ENCODE measurements at regions not wholly inside any gene's neighbourhood (a gene's known extent, or its start where the extent isn't known, plus 50 kb on each side); places are given as distances from the start of the nearest gene placed in this dataset.

GRCh38 chr15:77541421-77542181 is 91.1 kb downstream of the LINGO1 start:
- Histone ChIP-seq H3K4me2 (no peak overlapping the region), H3K4me1 (peaks cover 18% of the 10 kb centered on the region), H3K9me3 (no peaks in the 10 kb centered on the region), H3K27ac (no peak overlapping the region), H3K4me3 (no peak overlapping the region)
- FAIRE-seq (no peak), DNase-seq (ENCODE audit: low read depth in 1 of 2, low spot score in 1 of 2) (no peak), ATAC-seq (no peak)
- 71% methylated on average over 13 of the region's 13 CpGs for WGBS (ENCODE audit: missing lambda C conversion rate)
- ChIA-PET CTCF (interaction anchor here (0.6 to 8.0 kb wide), 12 partner anchors 11 to 422 kb away, joined by 3 to 97 read pairs (median 20); partner anchors contain the start of gene LINGO1), POLR2A (interaction anchor here (0.9 kb wide), 2 partner anchors 9 to 31 kb away, joined by 3 read pairs; no protein-coding TSS in a partner anchor)
- TF ChIP-seq KDM5A (IDR thresholded peaks at IDR 0.05) = no peak
- TF ChIP-seq MAZ (IDR thresholded peaks at IDR 0.05; ENCODE audit: borderline replicate concordance, low read depth, low read length) = no peak
- TF ChIP-seq FOSL2 (IDR thresholded peaks at IDR 0.05) = no peak
- TF ChIP-seq FOSL2 (CRISPR knock-in tag; IDR thresholded peaks at IDR 0.05) = no peak
- TF ChIP-seq NR3C1 (IDR thresholded peaks at IDR 0.05) = no peak
- no peak for TF ChIP-seq MYC (IDR thresholded peaks at IDR 0.05; ENCODE audit: borderline replicate concordance, low read length)
- TF ChIP-seq HES2 (IDR thresholded peaks at IDR 0.05) = no peak
- no peak for TF ChIP-seq NFE2L2 (conservative IDR thresholded peaks at IDR 0.05; ENCODE audit: low read length)
- no peak for TF ChIP-seq KDM1A (IDR thresholded peaks at IDR 0.05; ENCODE audit: low read depth)
- TF ChIP-seq ZSCAN20 (CRISPR knock-in tag; IDR thresholded peaks at IDR 0.05) = no peak
- TF ChIP-seq MAFK (IDR thresholded peaks at IDR 0.05; ENCODE audit: partially characterized antibody) = no peak
- TF ChIP-seq E2F6 (IDR thresholded peaks at IDR 0.05; ENCODE audit: borderline replicate concordance, low read depth) = no peak
- TF ChIP-seq PHF8 (IDR thresholded peaks at IDR 0.05; ENCODE audit: borderline replicate concordance, low read depth) = no peak
- TF ChIP-seq, protein P1, sequence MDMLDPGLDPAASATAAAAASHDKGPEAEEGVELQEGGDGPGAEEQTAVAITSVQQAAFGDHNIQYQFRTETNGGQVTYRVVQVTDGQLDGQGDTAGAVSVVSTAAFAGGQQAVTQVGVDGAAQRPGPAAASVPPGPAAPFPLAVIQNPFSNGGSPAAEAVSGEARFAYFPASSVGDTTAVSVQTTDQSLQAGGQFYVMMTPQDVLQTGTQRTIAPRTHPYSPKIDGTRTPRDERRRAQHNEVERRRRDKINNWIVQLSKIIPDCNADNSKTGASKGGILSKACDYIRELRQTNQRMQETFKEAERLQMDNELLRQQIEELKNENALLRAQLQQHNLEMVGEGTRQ (IDR thresholded peaks at IDR 0.05) = no peak
- no peak for TF ChIP-seq CHD2 (IDR thresholded peaks at IDR 0.05; ENCODE audit: low read length, partially characterized antibody)
- TF ChIP-seq BHLHE40 (IDR thresholded peaks at IDR 0.05; ENCODE audit: low read depth, low read length) = no peak
- no peak for TF ChIP-seq CHD4 (IDR thresholded peaks at IDR 0.05; ENCODE audit: borderline replicate concordance)
- TF ChIP-seq, protein P2, sequence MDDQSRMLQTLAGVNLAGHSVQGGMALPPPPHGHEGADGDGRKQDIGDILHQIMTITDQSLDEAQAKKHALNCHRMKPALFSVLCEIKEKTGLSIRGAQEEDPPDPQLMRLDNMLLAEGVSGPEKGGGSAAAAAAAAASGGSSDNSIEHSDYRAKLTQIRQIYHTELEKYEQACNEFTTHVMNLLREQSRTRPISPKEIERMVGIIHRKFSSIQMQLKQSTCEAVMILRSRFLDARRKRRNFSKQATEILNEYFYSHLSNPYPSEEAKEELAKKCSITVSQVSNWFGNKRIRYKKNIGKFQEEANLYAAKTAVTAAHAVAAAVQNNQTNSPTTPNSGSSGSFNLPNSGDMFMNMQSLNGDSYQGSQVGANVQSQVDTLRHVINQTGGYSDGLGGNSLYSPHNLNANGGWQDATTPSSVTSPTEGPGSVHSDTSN (IDR thresholded peaks at IDR 0.05) = no peak
- TF ChIP-seq HDAC2 (IDR thresholded peaks at IDR 0.05) = no peak
- TF ChIP-seq POLR2A (IDR thresholded peaks at IDR 0.05; ENCODE audit: low read length) = no peak
- TF ChIP-seq, protein P3, sequence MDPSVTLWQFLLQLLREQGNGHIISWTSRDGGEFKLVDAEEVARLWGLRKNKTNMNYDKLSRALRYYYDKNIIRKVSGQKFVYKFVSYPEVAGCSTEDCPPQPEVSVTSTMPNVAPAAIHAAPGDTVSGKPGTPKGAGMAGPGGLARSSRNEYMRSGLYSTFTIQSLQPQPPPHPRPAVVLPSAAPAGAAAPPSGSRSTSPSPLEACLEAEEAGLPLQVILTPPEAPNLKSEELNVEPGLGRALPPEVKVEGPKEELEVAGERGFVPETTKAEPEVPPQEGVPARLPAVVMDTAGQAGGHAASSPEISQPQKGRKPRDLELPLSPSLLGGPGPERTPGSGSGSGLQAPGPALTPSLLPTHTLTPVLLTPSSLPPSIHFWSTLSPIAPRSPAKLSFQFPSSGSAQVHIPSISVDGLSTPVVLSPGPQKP (IDR thresholded peaks at IDR 0.05; ENCODE audit: low read depth, low read length) = no peak

GRCh38 chr15:77540312-77541060 is 92.2 kb downstream of the LINGO1 start:
- DNase-seq (ENCODE audit: low read depth in 1 of 2, low spot score in 1 of 2) (no peak), FAIRE-seq (no peak), ATAC-seq (no peak)
- ChIA-PET POLR2A (no interaction called here), CTCF (interaction anchor here (6.7 to 8.0 kb wide), 2 partner anchors 10 to 421 kb away, joined by 88 to 97 read pairs; no protein-coding TSS in a partner anchor)
- TF ChIP-seq HOXB13 (CRISPR knock-in tag; IDR thresholded peaks at IDR 0.05; ENCODE audit: low read depth) = no peak
- TF ChIP-seq GATA3 (IDR thresholded peaks at IDR 0.05; ENCODE audit: borderline replicate concordance) = no peak
- no peak for TF ChIP-seq MYC (IDR thresholded peaks at IDR 0.05; ENCODE audit: borderline replicate concordance, low read length)
- Histone ChIP-seq H3K4me1 (peaks cover 8% of the 10 kb centered on the region; the same call in 2 of the 3 replicates), H3K4me2 (no peak overlapping the region), H3K4me3 (no peak overlapping the region), H3K9me3 (no peaks in the 10 kb centered on the region), H3K27ac (no peak overlapping the region)
- WGBS (ENCODE audit: missing lambda C conversion rate) = 74% methylated on average over 13 of the region's 13 CpGs
